ENCODE measurements at regions not wholly inside any gene's neighbourhood (a gene's known extent, or its start where the extent isn't known, plus 50 kb on each side); places are given as distances from the start of the nearest gene placed in this dataset.
A peak's percentile ranks its signal among the peaks of the same experiment; 100 is the strongest.

DNA sequence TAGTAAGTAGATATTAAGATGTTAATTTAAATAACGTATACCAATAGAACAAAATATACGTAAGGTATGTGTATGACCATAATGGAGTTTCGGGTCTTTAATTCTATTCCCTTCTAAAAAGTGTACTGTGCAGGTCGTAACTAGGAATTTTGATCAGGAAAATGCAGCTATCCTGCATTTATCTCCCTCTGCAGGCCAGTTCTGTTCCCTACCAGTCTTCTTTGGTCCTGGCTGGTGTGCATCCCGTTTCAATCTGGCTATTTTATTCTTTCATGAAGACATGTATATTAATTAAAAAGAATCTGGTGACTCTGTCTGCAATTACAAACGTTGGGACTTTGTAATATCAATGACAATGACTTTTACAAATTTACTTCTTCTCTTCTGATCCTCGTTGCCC lies 534.1 kb upstream of the AADAT start:
- CTCF ChIA-PET = no interaction called here
- H2AFZ ChIP-seq (ENCODE audit: low read length) = no peak overlapping the region
- no peaks in the 10 kb centered on the region for H4K20me1 ChIP-seq (ENCODE audit: low read length)
- no peaks in the 10 kb centered on the region for H3K9me2 ChIP-seq (replicated peaks; ENCODE audit: low read length)
- BruUV-seq (replicated peaks) = no TSS peak
- peak; percentile 14 for DNase-seq
- H3K27ac ChIP-seq (ENCODE audit: low read length) = no peak overlapping the region
- H3K4me2 ChIP-seq (ENCODE audit: low read length) = no peak overlapping the region
- POLR2A ChIA-PET (ENCODE audit: unreplicated experiment) = no interaction called here
- no peak for ATAC-seq
- no peak overlapping the region for H3K4me3 ChIP-seq (ENCODE audit: low read length)
- no peaks in the 10 kb centered on the region for H3K27me3 ChIP-seq (ENCODE audit: low read length)
- TF ChIP-seq, protein P1, sequence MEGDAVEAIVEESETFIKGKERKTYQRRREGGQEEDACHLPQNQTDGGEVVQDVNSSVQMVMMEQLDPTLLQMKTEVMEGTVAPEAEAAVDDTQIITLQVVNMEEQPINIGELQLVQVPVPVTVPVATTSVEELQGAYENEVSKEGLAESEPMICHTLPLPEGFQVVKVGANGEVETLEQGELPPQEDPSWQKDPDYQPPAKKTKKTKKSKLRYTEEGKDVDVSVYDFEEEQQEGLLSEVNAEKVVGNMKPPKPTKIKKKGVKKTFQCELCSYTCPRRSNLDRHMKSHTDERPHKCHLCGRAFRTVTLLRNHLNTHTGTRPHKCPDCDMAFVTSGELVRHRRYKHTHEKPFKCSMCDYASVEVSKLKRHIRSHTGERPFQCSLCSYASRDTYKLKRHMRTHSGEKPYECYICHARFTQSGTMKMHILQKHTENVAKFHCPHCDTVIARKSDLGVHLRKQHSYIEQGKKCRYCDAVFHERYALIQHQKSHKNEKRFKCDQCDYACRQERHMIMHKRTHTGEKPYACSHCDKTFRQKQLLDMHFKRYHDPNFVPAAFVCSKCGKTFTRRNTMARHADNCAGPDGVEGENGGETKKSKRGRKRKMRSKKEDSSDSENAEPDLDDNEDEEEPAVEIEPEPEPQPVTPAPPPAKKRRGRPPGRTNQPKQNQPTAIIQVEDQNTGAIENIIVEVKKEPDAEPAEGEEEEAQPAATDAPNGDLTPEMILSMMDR (conservative IDR thresholded peaks at IDR 0.05; ENCODE audit: low read depth, low read length) = peak; percentile 32
- TF ChIP-seq EZH2 (IDR thresholded peaks at IDR 0.05; ENCODE audit: low read length, unreplicated experiment) = no peak
- intact Hi-C loops (cut with micrococcal nuclease) = no loop called here
- H3K79me2 ChIP-seq (ENCODE audit: low read length) = no peaks in the 10 kb centered on the region
- H3K36me3 ChIP-seq (ENCODE audit: low read depth, low read length) = no peaks in the 10 kb centered on the region
- H3K4me1 ChIP-seq (ENCODE audit: insufficient read depth, low read length) = no peaks in the 10 kb centered on the region
- no peaks in the 10 kb centered on the region for H3F3A ChIP-seq (ENCODE audit: low read length, unreplicated experiment)
- H3K9ac ChIP-seq (ENCODE audit: low read length) = no peak overlapping the region
- H3K9me3 ChIP-seq (ENCODE audit: low read length) = no peaks in the 10 kb centered on the region

DNA sequence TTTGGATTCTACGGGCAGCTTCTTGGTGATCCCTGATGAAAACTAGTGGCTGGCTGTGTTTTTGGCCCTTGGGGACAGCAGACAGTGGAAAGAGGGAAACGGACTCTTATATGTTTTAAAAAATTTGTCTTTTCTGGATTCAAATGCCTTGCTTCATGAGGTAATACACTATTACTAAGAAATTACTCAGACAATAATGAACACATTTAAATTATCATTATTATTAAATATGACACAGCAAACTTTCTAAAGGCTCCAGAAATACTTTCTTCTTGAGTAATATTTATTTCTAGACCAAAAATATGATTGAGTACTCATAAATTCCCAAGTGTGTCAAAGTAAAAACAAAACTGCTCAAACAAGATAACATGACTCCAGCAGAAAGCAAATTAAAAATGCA lies 520.7 kb upstream of the AADAT start:
- no TSS peak for BruUV-seq (replicated peaks)
- Histone ChIP-seq H3K4me2 (ENCODE audit: low read length) (no peak overlapping the region), H3K4me3 (ENCODE audit: low read length) (no peak overlapping the region), H3K27ac (ENCODE audit: low read length) (no peak overlapping the region), H3K27me3 (ENCODE audit: low read length) (no peaks in the 10 kb centered on the region), H3K36me3 (ENCODE audit: low read depth, low read length) (no peaks in the 10 kb centered on the region), H3F3A (ENCODE audit: low read length, unreplicated experiment) (no peaks in the 10 kb centered on the region), H3K9ac (ENCODE audit: low read length) (no peak overlapping the region), H3K9me2 (replicated peaks; ENCODE audit: low read length) (no peaks in the 10 kb centered on the region), H3K4me1 (ENCODE audit: insufficient read depth, low read length) (no peaks in the 10 kb centered on the region), H4K20me1 (ENCODE audit: low read length) (no peaks in the 10 kb centered on the region), H3K79me2 (ENCODE audit: low read length) (no peaks in the 10 kb centered on the region), H3K9me3 (ENCODE audit: low read length) (no peaks in the 10 kb centered on the region), H2AFZ (ENCODE audit: low read length) (no peak overlapping the region)
- TF ChIP-seq EZH2 (IDR thresholded peaks at IDR 0.05; ENCODE audit: low read length, unreplicated experiment) = no peak
- TF ChIP-seq, protein P1 (conservative IDR thresholded peaks at IDR 0.05; ENCODE audit: low read depth, low read length) = no peak
- TF ChIP-seq EZH2phosphoT487 (IDR thresholded peaks at IDR 0.05; ENCODE audit: borderline replicate concordance, low read length) = no peak
- ATAC-seq = no peak
- DNase-seq = peak; percentile 29
- POLR2A ChIA-PET (ENCODE audit: unreplicated experiment) = no interaction called here
- CTCF ChIA-PET = no interaction called here
- intact Hi-C loops (cut with micrococcal nuclease) = no loop called here

DNA sequence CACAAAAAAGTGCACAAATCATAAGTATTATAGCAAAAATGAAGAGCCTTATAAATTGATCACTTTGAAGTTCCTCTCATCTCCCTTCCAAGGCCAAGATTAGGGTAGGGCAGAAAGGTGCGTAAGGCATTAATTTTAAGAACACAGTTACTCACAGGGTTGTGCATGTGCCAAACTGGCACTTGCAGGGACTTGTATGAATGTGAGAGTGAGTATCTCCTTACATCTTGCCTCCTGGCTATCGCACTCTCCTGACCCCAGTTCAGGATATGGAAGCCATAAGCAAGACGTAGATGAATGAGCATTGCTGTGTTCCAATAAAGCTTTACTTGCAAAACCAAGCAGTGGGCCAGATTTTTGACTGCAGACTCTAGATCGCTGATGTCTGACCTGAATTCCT lies 510.1 kb upstream of the AADAT start:
- peaks cover 4% of the 10 kb centered on the region; the same call in 1 of the 2 replicates for H3K9me3 ChIP-seq (ENCODE audit: low read length)
- no peaks in the 10 kb centered on the region for H3K4me1 ChIP-seq (ENCODE audit: insufficient read depth, low read length)
- H3K4me3 ChIP-seq (ENCODE audit: low read length) = no peak overlapping the region
- DNase-seq (no peak), ATAC-seq (no peak)
- H3K27ac ChIP-seq (ENCODE audit: low read length) = no peak overlapping the region
- POLR2A ChIA-PET (ENCODE audit: unreplicated experiment) = no interaction called here
- no peak overlapping the region for H3K4me2 ChIP-seq (ENCODE audit: low read length)
- CTCF ChIA-PET = no interaction called here
- H3K79me2 ChIP-seq (ENCODE audit: low read length) = no peaks in the 10 kb centered on the region
- H4K20me1 ChIP-seq (ENCODE audit: low read length) = no peaks in the 10 kb centered on the region
- no peaks in the 10 kb centered on the region for H3K36me3 ChIP-seq (ENCODE audit: low read depth, low read length)
- H3K27me3 ChIP-seq (ENCODE audit: low read length) = no peaks in the 10 kb centered on the region
- no peaks in the 10 kb centered on the region for H3K9me2 ChIP-seq (replicated peaks; ENCODE audit: low read length)
- no peak overlapping the region for H2AFZ ChIP-seq (ENCODE audit: low read length)
- H3K9ac ChIP-seq (ENCODE audit: low read length) = no peak overlapping the region
- no peaks in the 10 kb centered on the region for H3F3A ChIP-seq (ENCODE audit: low read length, unreplicated experiment)
- intact Hi-C loops (cut with micrococcal nuclease) = no loop called here
- TF ChIP-seq, protein P1 (conservative IDR thresholded peaks at IDR 0.05; ENCODE audit: low read depth, low read length) = no peak
- TF ChIP-seq EZH2 (IDR thresholded peaks at IDR 0.05; ENCODE audit: low read length, unreplicated experiment) = no peak
- no peak for TF ChIP-seq EZH2phosphoT487 (IDR thresholded peaks at IDR 0.05; ENCODE audit: borderline replicate concordance, low read length)
- BruUV-seq (replicated peaks) = no TSS peak
